T-cell (primary cell): ENCODE measurements at regions not wholly inside any gene's neighbourhood (a gene's known extent, or its start where the extent isn't known, plus 50 kb on each side); places are given as distances from the start of the nearest gene placed in this dataset.

Experiments used
- ATAC-seq, 4 experiments: fragments of 200-7000 bp in 3 of 4; fragments of 150-1000 bp in 1 of 4; cut with Tn5 transposase; replicated peaks in 1 of 4; 1 replicate in 3 of 4; 2 replicates in 1 of 4; pipeline ENCODE4 v1.10.0; 2021; ENCODE audit warnings: moderate library complexity in 3 of 4, mild to moderate bottlenecking in 2 of 4, moderate number of reproducible peaks in 1 of 4
- CTCF ChIA-PET, 2 donors: fragments of 300-600 bp; sonication (Branson Sonifier 250); formaldehyde crosslinking; loops; one replicate each; lab custom pipeline; 2022; ENCODE audit warnings: antibody characterized with exemption in 2 of 2; lab: Charles Lee
- POLR2A ChIA-PET, 2 donors: fragments of 300-600 bp; sonication (Branson Sonifier 250); formaldehyde crosslinking; loops; one replicate each; lab custom pipeline; 2022; ENCODE audit warnings: antibody characterized with exemption in 2 of 2; lab: Charles Lee
- DNase-seq, 35 experiments: peaks; one replicate each; pipeline versions ENCODE4 v3.0.0 to v3.0.0-alpha.2; 2013 to 2023
- H3K27ac ChIP-seq: one replicate; pipeline ENCODE4 v1.5.1; 2013; ENCODE audit warnings: low read length
- H3K27me3 ChIP-seq, 2 experiments: replicated peaks in 1 of 2; 1 replicate in 1 of 2; 2 replicates in 1 of 2; pipeline versions ENCODE4 v1.6.1 to v1.7.0; 2013; ENCODE audit warnings: low read length in 1 of 2, mixed read lengths in 1 of 2; ENCODE audit not compliant: control insufficient read depth in 2 of 2, insufficient read depth in 2 of 2; ENCODE audit errors: extremely low read depth in 1 of 2
- H3K36me3 ChIP-seq, 2 donors: 1 replicate in 1 of 2; 2 replicates in 1 of 2; pipeline versions ENCODE4 v1.6.1 to v1.7.0; 2013; ENCODE audit warnings: low read length in 1 of 2; ENCODE audit not compliant: control insufficient read depth in 2 of 2, insufficient read depth in 1 of 2; ENCODE audit errors: extremely low read depth in 1 of 2
- H3K4me1 ChIP-seq, 2 experiments: 1 replicate in 1 of 2; 2 replicates in 1 of 2; pipeline versions ENCODE4 v1.6.1 to v1.7.0; 2013; ENCODE audit warnings: low read length in 2 of 2, mixed read lengths in 1 of 2; ENCODE audit not compliant: insufficient read depth in 2 of 2, control insufficient read depth in 1 of 2; ENCODE audit errors: extremely low read depth in 1 of 2
- H3K4me3 ChIP-seq, 2 donors: 1 replicate in 1 of 2; 2 replicates in 1 of 2; pipeline versions ENCODE4 v1.5.1 to v1.7.0; 2013; ENCODE audit warnings: mild to moderate bottlenecking in 2 of 2, low read length in 1 of 2, moderate library complexity in 1 of 2; ENCODE audit not compliant: control insufficient read depth in 1 of 2; ENCODE audit errors: extremely low read depth in 1 of 2
- H3K9me3 ChIP-seq: 2 replicates; pipeline ENCODE4 v1.7.0; 2013
- H3K27ac Mint-ChIP-seq, 2 donors: one replicate each; pipeline ENCODE4 v1.8.0; 2020 to 2021; ENCODE audit warnings: mild to moderate bottlenecking in 2 of 2, mixed read lengths in 2 of 2
- H3K27me3 Mint-ChIP-seq, 2 donors: one replicate each; pipeline ENCODE4 v1.8.0; 2021 to 2022; ENCODE audit warnings: mixed read lengths in 2 of 2
- H3K36me3 Mint-ChIP-seq: one replicate; pipeline ENCODE4 v1.8.0; 2021; ENCODE audit warnings: mixed read lengths
- H3K4me1 Mint-ChIP-seq, 3 donors: one replicate each; pipeline ENCODE4 v1.8.0; 2020 to 2022; ENCODE audit warnings: mixed read lengths in 3 of 3, mild to moderate bottlenecking in 1 of 3
- H3K4me3 Mint-ChIP-seq, 3 donors: one replicate each; pipeline ENCODE4 v1.8.0; 2020 to 2022; ENCODE audit warnings: mild to moderate bottlenecking in 3 of 3, mixed read lengths in 3 of 3, moderate library complexity in 3 of 3
- H3K9me3 Mint-ChIP-seq, 3 donors: one replicate each; pipeline ENCODE4 v1.8.0; 2020 to 2022; ENCODE audit warnings: mixed read lengths in 3 of 3
- WGBS: methylation state at CpG from one replicate; pipeline ENCODE4 v1.1.5; 2013; ENCODE audit warnings: missing lambda C conversion rate; ENCODE audit not compliant: insufficient coverage; 5-methylcytosine and 5-hydroxymethylcytosine counted together

DNA sequence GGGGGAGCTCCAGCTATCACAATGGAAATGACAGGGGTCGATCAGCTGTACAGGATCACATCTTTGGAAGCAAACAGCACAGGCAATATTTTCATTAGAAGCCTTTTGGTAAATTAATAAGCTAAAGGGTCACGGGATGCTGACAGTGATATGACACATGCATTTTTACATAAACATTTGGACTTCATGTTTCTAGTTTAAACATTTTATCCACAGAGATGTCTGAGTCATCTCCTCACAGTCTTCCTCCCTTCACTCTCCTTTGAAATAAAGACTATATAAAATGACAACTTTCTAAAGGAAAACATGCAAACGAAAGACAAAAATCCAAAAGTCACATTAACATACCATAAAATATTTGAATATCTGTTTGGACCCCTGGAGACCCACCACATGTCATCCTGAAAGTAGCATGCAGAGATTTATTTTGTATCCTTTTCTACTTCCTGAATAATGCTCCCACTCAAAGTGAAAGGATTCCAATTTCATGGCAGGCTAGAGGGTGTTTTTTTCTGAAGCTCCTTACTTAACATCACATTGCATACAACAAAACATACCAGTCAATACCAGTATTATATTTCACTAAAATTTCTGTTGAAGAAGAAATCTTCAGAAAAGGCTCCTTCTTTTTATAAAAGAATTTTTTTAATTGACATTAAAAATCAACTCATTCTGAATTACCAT, 200.1 kb upstream of the PPARGC1A start:
- H3K9me3 Mint-ChIP-seq, result peaks cover 0 to 6% (median 5%) of the 10 kb centered on the region in 3 donors
- no peaks in the 10 kb centered on the region for H3K36me3 Mint-ChIP-seq
- no peak overlapping the region for H3K27ac Mint-ChIP-seq
- Histone ChIP-seq H3K4me3 (no peak overlapping the region), H3K4me1 (no peaks in the 10 kb centered on the region), H3K27me3 (no peaks in the 10 kb centered on the region), H3K9me3 (no peaks in the 10 kb centered on the region), H3K36me3 (no peaks in the 10 kb centered on the region), H3K27ac (no peak overlapping the region)
- no CpG with 5 or more reads among the region's 3 CpGs for WGBS
- ATAC-seq (no peak), DNase-seq (no peak)
- POLR2A ChIA-PET, result no interaction called here
- CTCF ChIA-PET, result interaction anchor here in 1 of 2 donors (0.6 kb wide), 1 partner anchor 1474 kb away, joined by 3 read pairs; no protein-coding TSS in a partner anchor
- no peak overlapping the region for H3K4me3 Mint-ChIP-seq
- peaks cover 0 to 4% of the 10 kb centered on the region in 2 donors for H3K27me3 Mint-ChIP-seq
- H3K4me1 Mint-ChIP-seq, result no peaks in the 10 kb centered on the region

DNA sequence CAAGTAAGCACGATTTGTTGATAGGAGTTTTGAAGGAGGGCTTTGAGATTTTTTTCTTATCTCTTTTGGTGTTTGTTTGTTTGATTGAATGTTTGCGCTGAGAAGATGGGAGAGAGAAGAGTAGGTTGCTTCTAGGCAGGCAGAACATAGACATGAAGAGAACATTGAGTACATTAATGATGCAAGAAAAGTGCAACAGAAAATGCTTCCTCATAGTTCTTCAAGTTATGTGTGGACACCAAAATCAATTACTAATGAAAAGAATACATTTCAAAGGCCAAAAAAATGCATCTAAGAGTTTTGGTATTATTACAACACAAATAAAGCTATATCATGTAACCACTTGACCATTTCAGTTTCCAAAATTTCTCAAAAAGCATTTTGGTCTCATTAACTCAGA, 191.0 kb upstream of the PPARGC1A start:
- POLR2A ChIA-PET, result no interaction called here
- Histone ChIP-seq H3K4me3 (no peak overlapping the region), H3K27ac (no peak overlapping the region), H3K36me3 (no peaks in the 10 kb centered on the region), H3K27me3 (no peaks in the 10 kb centered on the region), H3K9me3 (no peaks in the 10 kb centered on the region), H3K4me1 (no peaks in the 10 kb centered on the region)
- 86% methylated on average over 1 of the region's 2 CpGs for WGBS
- Mint-ChIP-seq H3K9me3 (peaks cover 0 to 5% (median 5%) of the 10 kb centered on the region in 3 donors), H3K4me3 (no peak overlapping the region), H3K4me1 (no peaks in the 10 kb centered on the region), H3K27me3 (no peaks in the 10 kb centered on the region), H3K27ac (no peak overlapping the region), H3K36me3 (no peaks in the 10 kb centered on the region)
- CTCF ChIA-PET, result no interaction called here
- no peak for ATAC-seq
- DNase-seq, result no peak

DNA sequence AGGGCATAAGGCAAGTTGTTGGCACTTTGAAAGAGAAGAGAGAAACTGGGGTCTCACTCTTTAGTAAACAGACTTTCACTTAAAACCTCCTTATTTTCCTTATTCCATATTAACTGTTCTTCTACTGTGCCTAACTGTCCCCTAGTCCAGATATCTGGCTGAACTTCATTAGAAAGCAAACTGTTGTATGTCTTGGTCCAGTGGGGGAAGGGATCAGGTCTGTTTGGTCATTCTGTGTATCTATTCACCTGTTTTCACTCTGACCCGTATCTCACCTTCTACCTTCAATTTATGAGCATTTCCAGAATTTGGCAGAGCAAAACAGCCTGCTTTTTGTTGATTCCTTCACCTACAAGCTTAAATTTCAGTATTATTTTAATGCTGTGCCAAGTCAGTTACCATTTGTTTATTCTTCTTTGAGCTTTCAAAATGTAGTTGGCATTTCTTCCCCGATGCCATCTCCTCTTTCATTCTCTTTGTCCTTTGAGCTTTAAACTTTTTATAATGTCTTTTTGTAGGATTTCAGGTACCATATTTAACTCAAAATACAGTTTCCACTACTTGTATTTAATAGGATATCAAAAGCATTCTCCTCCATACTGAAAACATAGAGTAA, 188.6 kb upstream of the PPARGC1A start:
- Mint-ChIP-seq H3K27me3 (no peaks in the 10 kb centered on the region), H3K9me3 (peaks cover 3 to 10% (median 10%) of the 10 kb centered on the region in 3 donors), H3K4me1 (no peaks in the 10 kb centered on the region), H3K36me3 (no peaks in the 10 kb centered on the region), H3K4me3 (no peak overlapping the region), H3K27ac (no peak overlapping the region)
- WGBS, result 20% methylated on average over 1 of the region's 2 CpGs
- ATAC-seq, result no peak
- CTCF ChIA-PET, result no interaction called here
- no peak overlapping the region for H3K27ac ChIP-seq
- no peaks in the 10 kb centered on the region for H3K9me3 ChIP-seq
- no peak for DNase-seq
- no peak overlapping the region for H3K4me3 ChIP-seq
- no peaks in the 10 kb centered on the region for H3K36me3 ChIP-seq
- POLR2A ChIA-PET, result no interaction called here
- no peaks in the 10 kb centered on the region for H3K4me1 ChIP-seq
- H3K27me3 ChIP-seq, result no peaks in the 10 kb centered on the region

DNA sequence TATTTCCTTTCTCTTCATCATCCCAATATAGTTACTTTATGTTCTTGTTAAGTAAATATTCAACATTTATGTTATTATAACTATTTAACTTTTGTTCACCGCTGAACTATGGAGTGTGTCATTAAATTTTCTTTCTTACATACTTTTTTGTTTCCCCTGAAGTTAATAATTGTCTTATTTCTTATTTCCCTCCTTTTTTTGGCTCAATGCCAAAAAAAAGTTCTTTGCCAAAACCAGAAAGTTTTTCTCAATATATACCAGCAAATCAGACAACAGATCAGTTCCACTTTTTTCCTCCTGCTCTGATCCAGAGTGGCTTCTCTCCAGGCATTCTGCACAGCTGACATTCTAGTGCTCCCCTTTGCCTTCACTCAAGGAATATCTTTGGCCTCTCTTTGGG, 187.0 kb upstream of the PPARGC1A start:
- Histone ChIP-seq H3K9me3 (no peaks in the 10 kb centered on the region), H3K4me3 (no peak overlapping the region), H3K27ac (no peak overlapping the region), H3K27me3 (no peaks in the 10 kb centered on the region), H3K36me3 (no peaks in the 10 kb centered on the region), H3K4me1 (no peaks in the 10 kb centered on the region)
- no CpG with 5 or more reads among the region's 1 CpG for WGBS
- ChIA-PET POLR2A (no interaction called here), CTCF (interaction anchor here in 1 of 2 donors (0.6 kb wide), 1 partner anchor 405 kb away, joined by 3 read pairs; no protein-coding TSS in a partner anchor)
- Mint-ChIP-seq H3K27ac (no peak overlapping the region), H3K27me3 (no peaks in the 10 kb centered on the region), H3K4me3 (no peak overlapping the region), H3K9me3 (peaks cover 3 to 13% (median 10%) of the 10 kb centered on the region in 3 donors), H3K4me1 (no peaks in the 10 kb centered on the region), H3K36me3 (no peaks in the 10 kb centered on the region)
- no peak for DNase-seq
- no peak for ATAC-seq

DNA sequence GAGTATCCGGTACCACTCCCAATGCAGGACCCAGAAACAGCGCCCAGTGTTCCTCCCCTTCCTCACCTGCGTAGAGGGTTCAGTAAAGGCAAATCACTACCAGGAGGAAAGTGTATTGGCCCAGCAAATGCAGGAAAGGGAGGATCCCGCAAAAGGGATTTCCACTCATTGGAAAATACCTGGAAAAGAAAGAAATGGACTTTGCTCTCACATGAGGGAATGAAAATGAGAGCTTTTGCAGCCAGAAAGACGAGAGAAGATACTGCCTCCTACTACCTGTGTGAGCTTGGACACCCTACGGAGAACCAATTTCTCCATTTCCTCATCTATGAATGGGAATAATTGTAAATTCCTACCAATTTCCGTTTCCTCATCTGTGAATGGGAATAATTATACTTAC, 184.1 kb upstream of the PPARGC1A start:
- no CpG with 5 or more reads among the region's 7 CpGs for whole genome bisulfite sequencing
- Histone ChIP-seq H3K4me3 (no peak overlapping the region), H3K27ac (no peak overlapping the region), H3K9me3 (no peaks in the 10 kb centered on the region), H3K36me3 (no peaks in the 10 kb centered on the region), H3K27me3 (no peaks in the 10 kb centered on the region), H3K4me1 (no peaks in the 10 kb centered on the region)
- POLR2A ChIA-PET, result no interaction called here
- Mint-ChIP-seq H3K27ac (no peak overlapping the region), H3K4me1 (no peaks in the 10 kb centered on the region), H3K9me3 (peaks cover 3 to 11% (median 10%) of the 10 kb centered on the region in 3 donors), H3K4me3 (no peak overlapping the region), H3K27me3 (no peaks in the 10 kb centered on the region), H3K36me3 (no peaks in the 10 kb centered on the region)
- DNase-seq (no peak), ATAC-seq (no peak)
- CTCF ChIA-PET, result no interaction called here

DNA sequence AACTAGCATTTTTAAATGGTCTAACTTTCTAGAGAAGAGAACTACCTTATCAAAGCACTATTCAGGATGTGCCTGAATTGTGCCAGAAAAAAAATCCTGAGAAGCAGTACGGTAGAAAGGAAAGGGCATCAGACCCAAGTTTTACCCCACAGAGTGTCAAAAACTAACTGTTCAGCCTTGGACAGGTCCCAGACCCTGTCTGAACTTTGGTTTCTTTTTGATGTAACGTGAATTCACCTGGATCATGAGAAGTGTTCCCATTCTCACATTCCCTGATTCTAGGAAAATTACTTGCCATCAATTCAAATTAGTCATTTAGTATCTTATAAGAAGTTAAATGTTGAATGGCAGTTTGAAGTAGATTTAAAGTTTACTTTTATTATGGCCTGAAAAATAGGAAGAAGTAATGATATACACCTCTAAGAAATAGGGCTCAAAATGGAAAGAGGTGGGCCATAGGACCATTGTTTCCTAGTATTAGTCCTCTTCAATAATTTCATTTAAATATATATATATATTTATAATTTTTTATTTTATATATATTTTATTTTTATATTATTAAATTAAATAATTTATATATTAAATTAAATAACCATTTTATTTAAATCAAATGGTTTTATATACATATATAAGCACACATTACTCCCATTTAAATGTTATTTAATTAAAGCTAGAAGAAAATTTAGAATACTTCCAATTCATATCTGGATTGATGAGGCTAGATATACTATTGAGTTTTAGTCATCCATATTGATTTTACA, 181.9 kb upstream of the PPARGC1A start:
- no peak for DNase-seq
- POLR2A ChIA-PET, result no interaction called here
- no peaks in the 10 kb centered on the region for H3K9me3 ChIP-seq
- no peaks in the 10 kb centered on the region for H3K4me1 ChIP-seq
- H3K27me3 Mint-ChIP-seq, result no peaks in the 10 kb centered on the region
- CTCF ChIA-PET, result no interaction called here
- H3K36me3 Mint-ChIP-seq, result no peaks in the 10 kb centered on the region
- H3K4me3 Mint-ChIP-seq, result no peak overlapping the region
- no CpG with 5 or more reads among the region's 2 CpGs for WGBS
- H3K27ac ChIP-seq, result no peak overlapping the region
- no peaks in the 10 kb centered on the region for H3K4me1 Mint-ChIP-seq
- no peak for ATAC-seq
- H3K4me3 ChIP-seq, result no peak overlapping the region
- H3K9me3 Mint-ChIP-seq, result peaks cover 3 to 11% (median 5%) of the 10 kb centered on the region in 3 donors
- H3K27ac Mint-ChIP-seq, result no peak overlapping the region
- no peaks in the 10 kb centered on the region for H3K27me3 ChIP-seq
- H3K36me3 ChIP-seq, result no peaks in the 10 kb centered on the region
